DMS 273 (cell line): ENCODE measurements at regions not wholly inside any gene's neighbourhood (a gene's known extent, or its start where the extent isn't known, plus 50 kb on each side); places are given as distances from the start of the nearest gene placed in this dataset.

Experiments
- DNase-seq: peaks from one replicate; lab custom pipeline; 2025; ENCODE audit not compliant: unreplicated experiment; lab: John Stamatoyannopoulos, UW

GRCh38 chr1:222995620-222996309 lies 147.3 kb downstream of the TLR5 start:
- no peak for DNase-seq

DNA sequence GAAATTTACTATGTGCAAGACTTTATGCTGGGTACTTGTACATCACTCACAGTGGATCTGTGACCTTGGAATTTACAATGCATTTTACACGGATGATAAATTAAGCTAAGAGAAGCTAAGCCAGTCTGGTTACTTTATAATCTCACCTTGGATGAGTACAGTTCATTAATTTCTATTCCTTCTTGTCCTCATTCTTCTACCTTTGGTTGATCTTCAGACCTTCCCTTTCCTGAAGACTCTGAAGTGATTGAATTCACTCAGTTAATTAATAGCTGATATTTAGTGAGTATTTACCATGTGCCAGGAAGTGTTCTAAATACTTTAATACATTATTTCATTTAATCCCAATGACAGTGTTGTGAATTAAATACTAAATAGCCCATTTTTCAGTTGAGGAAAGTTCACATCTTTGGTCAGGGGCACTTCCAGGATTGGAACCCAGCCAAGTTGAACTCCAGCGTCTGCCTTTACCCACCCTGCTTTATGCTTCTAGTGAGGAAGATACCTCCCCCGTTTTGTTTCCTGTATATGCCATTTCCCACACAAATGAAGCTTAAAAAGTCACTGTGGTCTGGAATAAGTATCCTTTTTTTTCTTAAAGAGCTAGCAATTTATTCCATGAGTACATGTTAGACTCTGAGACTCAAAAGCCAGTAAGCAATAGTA lies 146.6 kb downstream of the TLR5 start:
- DNase-seq, result no peak

GRCh38 chr1:223000632-223001031 lies 142.4 kb downstream of the TLR5 start:
- no peak for DNase-seq

DNA sequence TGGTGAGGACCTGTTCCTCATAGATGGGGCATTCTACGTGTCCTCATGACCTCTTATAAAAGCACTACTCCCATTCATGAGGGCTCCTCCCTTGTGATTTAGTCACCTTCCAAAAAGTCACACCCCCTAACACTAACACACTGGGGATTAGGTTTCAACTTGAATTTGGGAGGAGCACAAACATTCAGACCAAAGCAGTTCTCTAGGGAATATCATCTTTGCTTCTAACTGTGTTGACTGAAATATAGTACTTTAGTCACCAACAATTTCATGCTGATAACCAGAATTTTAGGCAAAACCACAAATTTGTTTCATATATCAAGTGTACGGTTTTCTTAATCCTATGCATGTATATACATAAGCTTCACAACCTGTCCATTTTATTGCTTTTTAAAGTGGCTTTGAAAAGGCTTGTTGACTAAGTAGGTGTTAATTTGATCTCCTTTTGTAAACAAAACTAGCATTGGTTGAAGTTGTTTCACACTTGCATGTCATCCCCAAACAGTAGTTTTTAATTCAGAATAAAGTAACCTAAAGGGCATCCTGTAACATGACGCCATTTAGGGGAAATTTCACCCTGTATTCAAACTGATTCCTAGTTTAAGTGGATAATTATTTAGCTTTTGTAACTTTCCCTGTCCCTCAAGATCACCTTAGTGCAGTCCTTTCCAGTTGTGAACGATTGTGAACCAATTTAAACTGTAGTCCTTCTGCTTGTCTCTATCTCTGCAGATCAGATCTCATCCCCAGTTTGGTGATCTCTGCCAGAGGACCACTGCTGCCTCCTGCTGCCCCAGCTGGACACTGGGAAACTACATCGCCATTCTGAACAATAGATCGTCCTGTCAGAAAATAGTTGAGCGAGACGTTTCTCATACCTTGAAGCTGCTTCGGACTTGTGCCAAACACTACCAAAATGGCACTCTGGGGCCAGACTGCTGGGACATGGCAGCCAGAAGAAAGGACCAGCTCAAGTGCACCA lies 141.1 kb downstream of the TLR5 start:
- DNase-seq, result peak; percentile 3

GRCh38 chr1:223003549-223003948 lies 139.5 kb downstream of the TLR5 start:
- no peak for DNase-seq

GRCh38 chr1:223006371-223006770 lies 136.7 kb downstream of the TLR5 start:
- DNase-seq, result no peak

GRCh38 chr1:223006917-223007648 lies 136.0 kb downstream of the TLR5 start:
- no peak for DNase-seq

DNA sequence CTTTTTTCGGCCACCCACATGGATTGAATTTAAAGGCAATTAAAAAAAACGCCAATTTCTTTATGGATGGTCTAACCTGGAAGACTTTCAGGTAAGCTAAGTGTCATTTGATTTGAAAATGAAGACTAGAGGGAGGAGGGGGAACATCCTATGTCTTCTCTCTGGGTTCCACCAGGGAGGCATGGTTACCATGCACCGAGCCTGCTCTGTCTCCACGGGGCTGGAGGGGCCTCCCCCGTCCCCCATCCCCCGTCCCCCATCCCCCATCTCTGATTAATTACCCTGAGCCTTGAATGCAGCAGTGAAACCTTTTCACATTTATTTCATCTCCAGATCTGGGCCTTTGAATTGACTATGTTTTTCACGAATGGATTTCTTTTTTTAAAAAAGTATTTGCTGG lies 135.1 kb downstream of the TLR5 start:
- DNase-seq, result no peak

DNA sequence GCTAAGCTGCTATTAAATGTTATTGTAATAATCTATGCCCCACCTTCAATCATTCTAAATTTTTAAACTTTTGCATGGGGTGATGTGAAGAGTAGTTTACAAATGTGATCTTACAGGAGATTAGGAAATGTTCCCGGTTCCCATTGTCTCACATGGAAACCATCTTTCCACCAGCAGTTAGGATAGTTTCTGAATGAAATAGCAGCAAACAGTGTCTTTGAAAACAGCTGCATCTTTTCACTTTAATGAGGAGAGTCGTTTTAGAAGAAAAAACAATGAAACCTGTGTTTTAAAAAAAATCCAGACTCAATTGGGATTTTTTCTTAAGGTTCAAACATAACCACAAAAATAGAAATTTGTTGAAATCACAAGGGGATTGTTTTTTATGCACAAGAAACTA lies 134.2 kb downstream of the TLR5 start:
- no peak for DNase-seq

GRCh38 chr1:223009406-223009805 lies 133.6 kb downstream of the TLR5 start:
- no peak for DNase-seq

- no peak for DNase-seq
These were observed 132.2 kb downstream of the TLR5 start for GRCh38 chr1:223010582-223011504.

DNA sequence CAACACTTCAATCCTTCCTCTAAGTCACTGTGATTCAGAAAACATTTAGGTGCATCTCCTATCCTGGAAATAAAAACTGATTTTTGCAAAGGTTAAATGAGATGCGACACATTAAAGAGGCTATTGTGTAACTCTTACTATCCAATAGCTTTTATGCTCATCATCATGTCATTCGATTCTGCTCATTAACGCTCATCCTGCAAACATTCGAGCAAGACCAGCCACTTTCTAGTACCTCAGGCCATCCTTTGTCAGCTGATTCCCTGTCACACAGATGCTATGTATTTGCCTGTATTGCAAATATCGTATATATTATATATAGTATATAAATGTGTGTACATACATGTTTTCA lies 131.6 kb downstream of the TLR5 start:
- DNase-seq, result no peak

GRCh38 chr1:223012176-223012788 lies 130.8 kb downstream of the TLR5 start:
- no peak for DNase-seq

DNA sequence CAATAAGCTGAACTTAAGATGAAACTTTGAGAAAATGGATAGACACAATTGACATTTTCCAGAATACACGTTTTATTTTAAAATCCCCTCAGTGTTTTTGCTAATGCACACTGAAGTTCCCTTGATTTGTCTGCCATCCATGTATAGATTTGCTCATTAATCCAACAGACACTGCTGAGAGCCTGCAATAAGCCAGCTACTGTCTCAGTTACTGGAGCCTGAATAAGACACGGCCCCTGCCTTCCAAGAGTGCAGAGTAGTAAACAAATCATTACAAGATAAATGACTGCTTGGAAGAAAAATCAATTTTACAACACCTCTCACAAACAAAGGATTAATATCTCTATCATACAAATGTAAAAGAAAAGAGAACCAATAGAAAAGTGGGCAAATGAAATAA lies 130.1 kb downstream of the TLR5 start:
- DNase-seq, result no peak

DNA sequence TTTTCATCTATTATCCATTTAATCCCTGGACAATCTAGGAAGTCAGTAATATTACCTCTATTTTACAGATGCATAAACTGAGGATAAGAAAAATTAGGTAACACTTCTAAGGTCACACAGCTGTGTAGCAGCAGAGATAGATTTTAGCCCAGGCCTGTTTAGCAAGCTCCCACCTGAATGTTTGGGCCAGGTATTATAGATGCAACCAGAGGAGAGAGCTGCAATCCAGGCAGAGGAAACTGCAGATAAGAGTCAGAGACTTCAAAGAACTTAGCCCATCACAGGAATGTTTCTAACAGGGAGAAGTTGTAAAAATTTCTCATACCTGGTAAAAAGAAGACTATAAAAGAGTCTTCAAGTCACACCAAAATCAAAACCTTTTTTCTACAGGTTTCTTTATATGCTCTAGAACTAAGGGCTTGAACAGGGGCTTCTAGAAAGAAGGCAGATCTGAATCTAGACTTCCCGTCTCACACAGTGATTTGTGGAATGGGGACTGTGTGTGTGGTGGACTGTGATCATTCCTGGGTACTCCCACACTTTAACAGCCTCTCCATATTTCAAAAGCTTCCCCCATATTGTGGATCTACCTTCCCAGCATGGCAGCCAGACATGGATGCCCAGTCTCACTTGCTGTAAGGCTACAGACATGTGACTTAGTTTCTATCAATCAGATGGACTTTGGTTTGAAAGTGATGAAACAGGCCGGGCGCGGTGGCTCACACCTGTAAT lies 128.7 kb downstream of the TLR5 start:
- DNase-seq, result no peak

DNA sequence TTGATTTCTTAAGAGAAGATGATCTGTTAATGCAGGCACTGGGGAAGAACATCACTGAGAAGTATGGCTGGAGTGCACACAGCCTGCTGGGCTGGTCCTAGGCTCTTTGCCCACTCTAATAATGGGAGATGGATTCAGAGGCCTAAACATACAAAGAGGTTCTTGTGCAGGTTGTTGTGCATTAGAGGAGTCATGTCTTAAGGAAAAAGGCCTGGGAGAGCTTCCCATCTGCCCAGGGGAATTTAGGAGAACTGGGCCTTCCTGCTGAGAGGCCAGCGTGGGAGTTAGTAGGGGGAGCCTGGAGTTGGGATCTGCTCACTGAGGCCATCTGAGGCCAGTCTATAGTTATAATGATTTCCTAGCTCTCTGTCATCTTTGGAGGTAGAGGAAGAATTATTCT lies 126.7 kb downstream of the TLR5 start:
- DNase-seq, result no peak

GRCh38 chr1:223016890-223017289 lies 126.2 kb downstream of the TLR5 start:
- no peak for DNase-seq

DNA sequence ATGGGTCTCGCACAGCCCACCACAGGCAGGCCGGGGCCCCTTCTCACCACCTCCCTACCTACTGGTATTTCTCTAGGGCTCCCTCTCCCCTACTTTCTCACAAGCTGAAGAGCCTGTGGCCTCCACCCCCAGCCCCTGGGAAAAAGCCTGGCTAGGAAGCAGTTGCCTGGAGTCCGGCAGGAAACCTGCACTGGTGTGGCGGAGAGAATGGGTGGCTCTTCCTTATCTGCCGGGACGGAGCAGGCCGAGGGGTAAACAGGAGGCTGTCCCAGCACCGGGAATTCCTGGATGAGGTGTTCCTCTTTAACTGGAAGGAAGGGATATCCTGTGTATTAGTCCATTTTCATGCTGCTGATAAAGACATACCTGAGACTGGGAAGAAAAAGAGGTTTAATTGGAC lies 125.8 kb downstream of the TLR5 start:
- no peak for DNase-seq

DNA sequence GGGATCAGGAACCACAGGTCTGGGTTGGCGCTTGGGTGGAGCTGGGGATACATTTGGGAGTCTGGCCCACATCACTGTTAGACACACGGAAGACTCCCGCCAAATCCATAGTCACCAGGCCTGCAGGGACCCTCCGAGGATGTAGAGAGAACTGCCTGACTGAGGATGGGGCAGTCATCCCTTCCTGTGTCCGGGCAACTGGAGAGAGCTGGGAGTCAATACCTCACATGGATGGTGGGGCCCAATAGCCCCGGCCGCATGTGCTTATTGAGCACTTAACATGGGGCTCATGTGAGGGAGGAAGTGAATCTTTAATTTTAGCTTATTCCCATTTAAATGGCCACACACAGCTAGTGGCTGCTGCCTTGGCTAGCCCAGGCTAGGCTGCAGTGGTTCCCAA lies 124.5 kb downstream of the TLR5 start:
- DNase-seq, result no peak
